ENCODE measurements at regions not wholly inside any gene's neighbourhood (a gene's known extent, or its start where the extent isn't known, plus 50 kb on each side); places are given as distances from the start of the nearest gene placed in this dataset.

GRCh38 chr14:56351861-56352260 is 227.7 kb upstream of the TMEM260 start:
- Histone ChIP-seq H3K27me3 (ENCODE audit: insufficient read depth, low read length) (no peaks in the 10 kb centered on the region), H3K4me2 (ENCODE audit: insufficient read depth, low read length) (no peak overlapping the region), H3K36me3 (ENCODE audit: insufficient read depth, low read length) (no peaks in the 10 kb centered on the region), H3K4me3 (ENCODE audit: insufficient read depth, low read length) (no peak overlapping the region), H3K9me3 (ENCODE audit: low read depth, low read length) (no peaks in the 10 kb centered on the region), H3K4me1 (ENCODE audit: insufficient read depth, low read length) (peaks cover 4% of the 10 kb centered on the region), H2AFZ (ENCODE audit: low read length) (no peak overlapping the region), H3K79me2 (ENCODE audit: insufficient read depth, low read length) (no peaks in the 10 kb centered on the region), H3K27ac (ENCODE audit: low read depth, low read length) (no peak overlapping the region), H4K20me1 (ENCODE audit: insufficient read depth, low read length) (no peaks in the 10 kb centered on the region)
- peak; percentile 54 for DNase-seq (ENCODE audit: insufficient read length, low spot score, missing footprints)
- peak; percentile 18 for TF ChIP-seq CTCF (IDR thresholded peaks at IDR 0.05; ENCODE audit: extremely low read depth, low read depth, low read length)

- Histone ChIP-seq H3K4me3 (ENCODE audit: insufficient read depth, low read length) (no peak overlapping the region), H4K20me1 (ENCODE audit: insufficient read depth, low read length) (no peaks in the 10 kb centered on the region), H3K27me3 (ENCODE audit: insufficient read depth, low read length) (no peaks in the 10 kb centered on the region), H2AFZ (ENCODE audit: low read length) (no peak overlapping the region), H3K9me3 (ENCODE audit: low read depth, low read length) (no peaks in the 10 kb centered on the region), H3K79me2 (ENCODE audit: insufficient read depth, low read length) (no peaks in the 10 kb centered on the region), H3K4me2 (ENCODE audit: insufficient read depth, low read length) (no peak overlapping the region), H3K36me3 (ENCODE audit: insufficient read depth, low read length) (no peaks in the 10 kb centered on the region), H3K4me1 (ENCODE audit: insufficient read depth, low read length) (peaks cover 4% of the 10 kb centered on the region), H3K27ac (ENCODE audit: low read depth, low read length) (no peak overlapping the region)
- no peak for TF ChIP-seq CTCF (IDR thresholded peaks at IDR 0.05; ENCODE audit: extremely low read depth, low read depth, low read length)
- no peak for DNase-seq (ENCODE audit: insufficient read length, low spot score, missing footprints)
Observed at GRCh38 chr14:56352999-56353398, 226.6 kb upstream of the TMEM260 start.

GRCh38 chr14:56357428-56357827 is 222.2 kb upstream of the TMEM260 start:
- Histone ChIP-seq H3K36me3 (ENCODE audit: insufficient read depth, low read length) (no peaks in the 10 kb centered on the region), H3K4me2 (ENCODE audit: insufficient read depth, low read length) (no peak overlapping the region), H3K9me3 (ENCODE audit: low read depth, low read length) (no peaks in the 10 kb centered on the region), H2AFZ (ENCODE audit: low read length) (no peak overlapping the region), H3K27me3 (ENCODE audit: insufficient read depth, low read length) (no peaks in the 10 kb centered on the region), H3K79me2 (ENCODE audit: insufficient read depth, low read length) (no peaks in the 10 kb centered on the region), H3K27ac (ENCODE audit: low read depth, low read length) (no peak overlapping the region), H3K4me1 (ENCODE audit: insufficient read depth, low read length) (no peaks in the 10 kb centered on the region), H4K20me1 (ENCODE audit: insufficient read depth, low read length) (no peaks in the 10 kb centered on the region), H3K4me3 (ENCODE audit: insufficient read depth, low read length) (no peak overlapping the region)
- DNase-seq (ENCODE audit: insufficient read length, low spot score, missing footprints) = no peak
- TF ChIP-seq CTCF (IDR thresholded peaks at IDR 0.05; ENCODE audit: extremely low read depth, low read depth, low read length) = no peak

GRCh38 chr14:56358275-56358674 is 221.3 kb upstream of the TMEM260 start:
- Histone ChIP-seq H3K4me2 (ENCODE audit: insufficient read depth, low read length) (no peak overlapping the region), H3K79me2 (ENCODE audit: insufficient read depth, low read length) (no peaks in the 10 kb centered on the region), H3K27ac (ENCODE audit: low read depth, low read length) (no peak overlapping the region), H3K4me1 (ENCODE audit: insufficient read depth, low read length) (no peaks in the 10 kb centered on the region), H2AFZ (ENCODE audit: low read length) (no peak overlapping the region), H3K9me3 (ENCODE audit: low read depth, low read length) (no peaks in the 10 kb centered on the region), H3K36me3 (ENCODE audit: insufficient read depth, low read length) (no peaks in the 10 kb centered on the region), H4K20me1 (ENCODE audit: insufficient read depth, low read length) (no peaks in the 10 kb centered on the region), H3K27me3 (ENCODE audit: insufficient read depth, low read length) (no peaks in the 10 kb centered on the region), H3K4me3 (ENCODE audit: insufficient read depth, low read length) (no peak overlapping the region)
- no peak for DNase-seq (ENCODE audit: insufficient read length, low spot score, missing footprints)
- TF ChIP-seq CTCF (IDR thresholded peaks at IDR 0.05; ENCODE audit: extremely low read depth, low read depth, low read length) = no peak
